HCT116 (cell line): ENCODE measurements at regions not wholly inside any gene's neighbourhood (a gene's known extent, or its start where the extent isn't known, plus 50 kb on each side); places are given as distances from the start of the nearest gene placed in this dataset.

Experiments used
- ATAC-seq: fragments of 200-7000 bp; cut with Tn5 transposase; 2 replicates; pipeline ENCODE4 v1.9.1; 2020; ENCODE audit warnings: mild to moderate bottlenecking, moderate library complexity
- BruUV-seq: library from RNA; stranded (reverse); fragments of 400-500 nt; replicated peaks from 2 replicates; lab custom pipeline; 2021; lab: Mats Ljungman, UMichigan
- CTCF ChIA-PET: fragments of 300-600 bp; sonication (Branson Sonifier 250); formaldehyde crosslinking; loops from one replicate; lab custom pipeline; 2021; ENCODE audit warnings: antibody characterized with exemption; lab: Charles Lee
- POLR2A ChIA-PET: fragments of 300-600, 350-600 bp; sonication (Branson Sonifier 250); formaldehyde crosslinking; loops from one replicate; lab custom pipeline; 2021; ENCODE audit warnings: antibody characterized with exemption; lab: Charles Lee
- RAD21 ChIA-PET, 2 experiments: fragments of 300-600 bp; sonication (Branson Sonifier 250); formaldehyde crosslinking; loops; one replicate each; lab custom pipeline; 2023; ENCODE audit warnings: low total read pairs in 2 of 2; ENCODE audit not compliant: uncharacterized antibody in 2 of 2, unreplicated experiment in 2 of 2, low non-redundant PET in 1 of 2; lab: Charles Lee
- DNase-seq: peaks from one replicate; pipeline ENCODE4 v3.0.0-alpha.2; 2010; ENCODE audit warnings: low read depth, low spot score
- H2AFZ ChIP-seq: fragments of 200-600 bp; shearing (Covaris generic), sonication (generic); 2 replicates; pipeline ENCODE4 v1.6.1; 2017; ENCODE audit warnings: low read depth, mixed run types, mixed read lengths, antibody characterized with exemption, low read length; ENCODE audit not compliant: poor library complexity, severe bottlenecking
- H3K27ac ChIP-seq: 2 replicates; pipeline ENCODE4 v1.5.1; 2012; ENCODE audit warnings: low read depth, low read length
- H3K27me3 ChIP-seq: fragments of 200-600 bp; sonication (generic); 2 replicates; pipeline ENCODE4 v1.6.1; 2016; ENCODE audit warnings: mixed run types, low read length, mixed read lengths; ENCODE audit not compliant: insufficient read depth
- H3K36me3 ChIP-seq, 2 experiments: fragments of 200-500 bp in 1 of 2; fragments of 200-600 bp in 1 of 2; sonication (Bioruptor generic) in 1 of 2; sonication (generic) in 1 of 2; 2 replicates each; pipeline versions ENCODE4 v1.5.1 to v1.6.1; 2014 to 2016; ENCODE audit warnings: low read length in 2 of 2, inconsistent platforms in 1 of 2, mixed read lengths in 1 of 2, mixed run types in 1 of 2; ENCODE audit not compliant: insufficient read depth in 2 of 2, control insufficient read depth in 1 of 2
- H3K4me1 ChIP-seq, 2 experiments: fragments of 200-600 bp in 1 of 2; sonication (generic) in 1 of 2; 2 replicates each; pipeline versions ENCODE4 v1.5.1 to v1.6.1; 2012 to 2017; ENCODE audit warnings: low read length in 2 of 2, inconsistent platforms in 1 of 2, mild to moderate bottlenecking in 1 of 2, mixed read lengths in 1 of 2, mixed run types in 1 of 2, moderate library complexity in 1 of 2; ENCODE audit not compliant: insufficient read depth in 2 of 2, control insufficient read depth in 1 of 2
- H3K4me2 ChIP-seq: fragments of 200-600 bp; sonication (generic); 2 replicates; pipeline ENCODE4 v1.6.1; 2017; ENCODE audit warnings: mixed run types, low read length, mixed read lengths
- H3K4me3 ChIP-seq, 2 experiments: fragments of 200-600 bp in 1 of 2; sonication (generic) in 1 of 2; replicated peaks in 1 of 2; 2 replicates each; pipeline ENCODE4 v1.5.1; 2011 to 2016; ENCODE audit warnings: low read length in 2 of 2, control low read depth in 1 of 2, low read depth in 1 of 2, mild to moderate bottlenecking in 1 of 2, mixed read lengths in 1 of 2, mixed run types in 1 of 2
- H3K79me2 ChIP-seq: fragments of 200-600 bp; sonication (generic); 2 replicates; pipeline ENCODE4 v1.6.1; 2017; ENCODE audit warnings: mild to moderate bottlenecking, mixed run types, low read length, moderate library complexity, mixed read lengths; ENCODE audit not compliant: insufficient read depth
- H3K9ac ChIP-seq: fragments of 200-600 bp; sonication (generic); 2 replicates; pipeline ENCODE4 v1.6.1; 2016; ENCODE audit warnings: low read length, mixed read lengths
- H3K9me2 ChIP-seq: fragments of 200-600 bp; sonication (generic), shearing (Covaris generic); 2 replicates; pipeline ENCODE4 v1.6.1; 2017; ENCODE audit warnings: mixed run types, mild to moderate bottlenecking, moderate library complexity; ENCODE audit not compliant: insufficient read depth
- H3K9me3 ChIP-seq, 2 experiments: fragments of 200-500 bp in 1 of 2; fragments of 200-600 bp in 1 of 2; sonication (Bioruptor generic) in 1 of 2; sonication (generic) in 1 of 2; 2 replicates each; pipeline ENCODE4 v1.6.1; 2014 to 2017; ENCODE audit warnings: low read length in 2 of 2, mixed read lengths in 2 of 2, inconsistent platforms in 1 of 2, low read depth in 1 of 2, mild to moderate bottlenecking in 1 of 2, mixed run types in 1 of 2, moderate library complexity in 1 of 2; ENCODE audit not compliant: control insufficient read depth in 1 of 2, insufficient read depth in 1 of 2
- H4K20me1 ChIP-seq: fragments of 200-600 bp; sonication (generic), shearing (Covaris generic); 2 replicates; pipeline ENCODE4 v1.6.1; 2017; ENCODE audit warnings: mixed run types, mild to moderate bottlenecking, moderate library complexity; ENCODE audit not compliant: insufficient read depth
- CBX3 ChIP-seq: IDR thresholded peaks from 2 replicates; pipeline ENCODE4 v1.6.1; 2012; ENCODE audit warnings: low read depth
- CEBPB ChIP-seq: IDR thresholded peaks from 2 replicates; pipeline ENCODE4 v1.6.1; 2012; ENCODE audit warnings: low read depth
- CTCF ChIP-seq, 3 experiments: fragments of 200-600 bp in 1 of 3; sonication (generic) in 1 of 3; IDR thresholded peaks in 2 of 3; conservative IDR thresholded peaks in 1 of 3; 2 replicates each; pipeline ENCODE4 v1.5.1; 2012 to 2017; ENCODE audit warnings: low read depth in 2 of 3, low read length in 2 of 3, antibody characterized with exemption in 1 of 3, borderline replicate concordance in 1 of 3, control low read depth in 1 of 3, mild to moderate bottlenecking in 1 of 3, mixed read lengths in 1 of 3, mixed run types in 1 of 3, moderate library complexity in 1 of 3; ENCODE audit not compliant: insufficient read depth in 1 of 3
- ELF1 ChIP-seq: IDR thresholded peaks from 2 replicates; pipeline ENCODE4 v1.6.1; 2012; ENCODE audit warnings: low read depth, borderline replicate concordance
- EZH2 ChIP-seq: fragments of 200-600 bp; sonication (generic); IDR thresholded peaks from 2 replicates; pipeline ENCODE4 v1.6.1; 2017; ENCODE audit warnings: antibody characterized with exemption, mixed run types
- JUND ChIP-seq: IDR thresholded peaks from 2 replicates; pipeline ENCODE4 v1.6.1; 2012
- MAX ChIP-seq: IDR thresholded peaks from 2 replicates; pipeline ENCODE4 v1.6.1; 2012
- POLR2A ChIP-seq: IDR thresholded peaks from 2 replicates; pipeline ENCODE4 v1.7.0; 2011; ENCODE audit warnings: borderline replicate concordance; ENCODE audit not compliant: insufficient read depth, insufficient read length; ENCODE audit errors: extremely low read depth
- RAD21 ChIP-seq: IDR thresholded peaks from 2 replicates; pipeline ENCODE4 v1.6.1; 2012; ENCODE audit warnings: low read depth, mild to moderate bottlenecking
- YY1 ChIP-seq: IDR thresholded peaks from 2 replicates; pipeline ENCODE4 v1.6.1; 2011; ENCODE audit warnings: low read length, low read depth, moderate library complexity, mild to moderate bottlenecking; ENCODE audit not compliant: insufficient replicate concordance; ENCODE audit errors: extremely low read depth
- ZFX ChIP-seq: fragments of 450-650 bp; IDR thresholded peaks from 2 replicates; pipeline ENCODE4 v1.6.1; 2017
- intact Hi-C: fragments of 100-400 bp; cut with micrococcal nuclease; formaldehyde crosslinking; loops from 2 replicates; pipeline ENCODE4 v1.10.0; 2022
- TF ChIP-seq, protein P1 (sequence below): IDR thresholded peaks from 2 replicates; pipeline ENCODE4 v1.6.1; 2012
- TF ChIP-seq, protein P2 (sequence below): IDR thresholded peaks from 2 replicates; pipeline ENCODE4 v1.6.1; 2011; ENCODE audit warnings: mild to moderate bottlenecking, low read length, moderate library complexity; ENCODE audit not compliant: insufficient replicate concordance; ENCODE audit errors: extremely low read depth

GRCh38 chr6:102355578-102355977 lies 962.1 kb downstream of the GRIK2 start (continued):
- TF ChIP-seq, protein P1, sequence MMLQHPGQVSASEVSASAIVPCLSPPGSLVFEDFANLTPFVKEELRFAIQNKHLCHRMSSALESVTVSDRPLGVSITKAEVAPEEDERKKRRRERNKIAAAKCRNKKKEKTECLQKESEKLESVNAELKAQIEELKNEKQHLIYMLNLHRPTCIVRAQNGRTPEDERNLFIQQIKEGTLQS: no peak
- TF ChIP-seq EZH2 (no peak), CTCF (IDR thresholded peaks at IDR 0.05 in 2 of 3, conservative IDR thresholded peaks at IDR 0.05 in 1 of 3; ENCODE audit: borderline replicate concordance in 1 of 3, insufficient read depth in 1 of 3, low read depth in 2 of 3, low read length in 2 of 3) (no peak), ZFX (no peak)

- H2AFZ ChIP-seq: no peak overlapping the region
- no TSS peak for BruUV-seq
Measured at GRCh38 chr6:102352552-102352951, 959.0 kb downstream of the GRIK2 start.

More at GRCh38 chr6:102352552-102352951, 959.0 kb downstream of the GRIK2 start:
- no peaks in the 10 kb centered on the region for H3K9me2 ChIP-seq
- H3K27me3 ChIP-seq: no peaks in the 10 kb centered on the region
- TF ChIP-seq POLR2A (no peak), ELF1 (no peak), CTCF (IDR thresholded peaks at IDR 0.05 in 2 of 3, conservative IDR thresholded peaks at IDR 0.05 in 1 of 3; ENCODE audit: borderline replicate concordance in 1 of 3, insufficient read depth in 1 of 3, low read depth in 2 of 3, low read length in 2 of 3) (no peak), JUND (no peak), CBX3 (no peak), YY1 (no peak), CEBPB (no peak), RAD21 (no peak), MAX (no peak)
- TF ChIP-seq, protein P2, sequence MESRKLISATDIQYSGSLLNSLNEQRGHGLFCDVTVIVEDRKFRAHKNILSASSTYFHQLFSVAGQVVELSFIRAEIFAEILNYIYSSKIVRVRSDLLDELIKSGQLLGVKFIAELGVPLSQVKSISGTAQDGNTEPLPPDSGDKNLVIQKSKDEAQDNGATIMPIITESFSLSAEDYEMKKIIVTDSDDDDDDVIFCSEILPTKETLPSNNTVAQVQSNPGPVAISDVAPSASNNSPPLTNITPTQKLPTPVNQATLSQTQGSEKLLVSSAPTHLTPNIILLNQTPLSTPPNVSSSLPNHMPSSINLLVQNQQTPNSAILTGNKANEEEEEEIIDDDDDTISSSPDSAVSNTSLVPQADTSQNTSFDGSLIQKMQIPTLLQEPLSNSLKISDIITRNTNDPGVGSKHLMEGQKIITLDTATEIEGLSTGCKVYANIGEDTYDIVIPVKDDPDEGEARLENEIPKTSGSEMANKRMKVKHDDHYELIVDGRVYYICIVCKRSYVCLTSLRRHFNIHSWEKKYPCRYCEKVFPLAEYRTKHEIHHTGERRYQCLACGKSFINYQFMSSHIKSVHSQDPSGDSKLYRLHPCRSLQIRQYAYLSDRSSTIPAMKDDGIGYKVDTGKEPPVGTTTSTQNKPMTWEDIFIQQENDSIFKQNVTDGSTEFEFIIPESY: no peak
- TF ChIP-seq, protein P1: no peak
- H3K4me2 ChIP-seq: no peak overlapping the region
- no peak overlapping the region for H3K4me3 ChIP-seq
- no peak for DNase-seq
- no peak overlapping the region for H3K9ac ChIP-seq
- no peaks in the 10 kb centered on the region for H3K79me2 ChIP-seq
- H3K36me3 ChIP-seq: no peaks in the 10 kb centered on the region
- no peaks in the 10 kb centered on the region for H3K9me3 ChIP-seq
- ChIA-PET CTCF (no interaction called here), POLR2A (no interaction called here), RAD21 (no interaction called here)
- intact Hi-C loops: no loop called here
- no peaks in the 10 kb centered on the region for H4K20me1 ChIP-seq
- no peak overlapping the region for H3K27ac ChIP-seq
- no peak for ATAC-seq
- no peaks in the 10 kb centered on the region for H3K4me1 ChIP-seq
